ENCODE measurements at regions not wholly inside any gene's neighbourhood (a gene's known extent, or its start where the extent isn't known, plus 50 kb on each side); places are given as distances from the start of the nearest gene placed in this dataset.

DNA sequence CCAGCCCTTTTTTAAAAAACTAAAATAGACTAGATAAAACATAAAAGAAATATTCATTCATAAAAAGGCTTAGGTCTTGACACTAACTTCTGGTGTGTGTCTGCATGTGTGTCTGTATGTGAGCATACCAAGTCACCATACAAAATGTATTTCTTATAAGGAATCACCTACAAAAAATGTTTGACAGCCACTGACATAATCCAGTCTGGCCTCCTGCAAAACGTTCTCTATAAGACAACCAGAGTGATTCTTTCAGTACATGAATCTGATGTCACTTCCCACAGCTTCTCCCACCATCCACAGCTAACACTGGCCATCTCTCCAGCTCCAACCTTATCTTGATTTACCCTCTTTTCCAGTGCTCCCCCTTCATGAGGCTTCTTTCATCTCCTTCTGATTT lies 192.3 kb downstream of the TLE1 start:
- no peak for DNase-seq (ENCODE audit: low spot score in 2 of 2)
- no peak for TF ChIP-seq POLR2A (IDR thresholded peaks at IDR 0.05)
- TF ChIP-seq, protein P1, sequence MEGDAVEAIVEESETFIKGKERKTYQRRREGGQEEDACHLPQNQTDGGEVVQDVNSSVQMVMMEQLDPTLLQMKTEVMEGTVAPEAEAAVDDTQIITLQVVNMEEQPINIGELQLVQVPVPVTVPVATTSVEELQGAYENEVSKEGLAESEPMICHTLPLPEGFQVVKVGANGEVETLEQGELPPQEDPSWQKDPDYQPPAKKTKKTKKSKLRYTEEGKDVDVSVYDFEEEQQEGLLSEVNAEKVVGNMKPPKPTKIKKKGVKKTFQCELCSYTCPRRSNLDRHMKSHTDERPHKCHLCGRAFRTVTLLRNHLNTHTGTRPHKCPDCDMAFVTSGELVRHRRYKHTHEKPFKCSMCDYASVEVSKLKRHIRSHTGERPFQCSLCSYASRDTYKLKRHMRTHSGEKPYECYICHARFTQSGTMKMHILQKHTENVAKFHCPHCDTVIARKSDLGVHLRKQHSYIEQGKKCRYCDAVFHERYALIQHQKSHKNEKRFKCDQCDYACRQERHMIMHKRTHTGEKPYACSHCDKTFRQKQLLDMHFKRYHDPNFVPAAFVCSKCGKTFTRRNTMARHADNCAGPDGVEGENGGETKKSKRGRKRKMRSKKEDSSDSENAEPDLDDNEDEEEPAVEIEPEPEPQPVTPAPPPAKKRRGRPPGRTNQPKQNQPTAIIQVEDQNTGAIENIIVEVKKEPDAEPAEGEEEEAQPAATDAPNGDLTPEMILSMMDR (IDR thresholded peaks at IDR 0.05): no peak
- intact Hi-C loops (cut with DNase I; ENCODE audit: low total_unique reads): no loop called here
- no peak overlapping the region for H3K4me3 ChIP-seq (ENCODE audit: low read depth, poor library complexity, severe bottlenecking)
- WGBS, 2 donors: 63 to 75% methylated on average over 1 of the region's 1 CpG

DNA sequence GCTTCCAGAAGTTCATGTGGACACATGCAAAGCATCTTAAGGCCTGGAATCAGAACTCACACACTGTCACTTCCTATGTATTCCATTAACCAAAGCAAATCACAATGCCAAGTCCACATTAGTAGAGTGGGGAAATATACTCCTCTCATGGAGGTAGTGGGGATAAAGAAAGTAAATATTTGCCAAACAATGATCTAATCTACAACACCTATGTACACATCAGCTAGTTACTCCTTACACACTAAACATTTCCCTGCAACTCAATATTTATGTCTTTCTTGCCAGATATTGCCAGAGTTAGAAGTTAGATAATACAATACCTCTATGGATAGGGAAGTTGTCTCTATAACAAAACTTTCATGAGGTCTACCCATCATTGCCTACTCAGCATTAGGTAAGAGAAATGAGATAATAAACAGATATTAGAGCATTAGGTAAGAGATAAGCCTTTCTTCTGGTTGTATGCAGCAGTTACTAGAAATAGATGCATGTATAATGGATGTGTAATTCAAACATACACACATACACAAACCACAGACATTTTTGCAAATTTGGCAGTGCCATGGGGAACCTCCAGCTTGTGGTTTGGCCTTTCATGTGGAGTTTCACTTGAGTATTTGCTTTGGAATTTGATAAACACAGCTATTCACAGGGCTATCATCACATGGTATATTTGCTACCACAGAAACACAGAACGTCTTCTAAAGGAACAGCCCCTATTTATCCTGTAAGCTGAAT lies 196.5 kb downstream of the TLE1 start:
- intact Hi-C loops (cut with DNase I; ENCODE audit: low total_unique reads): no loop called here
- H3K4me3 ChIP-seq (ENCODE audit: low read depth, poor library complexity, severe bottlenecking): no peak overlapping the region

DNA sequence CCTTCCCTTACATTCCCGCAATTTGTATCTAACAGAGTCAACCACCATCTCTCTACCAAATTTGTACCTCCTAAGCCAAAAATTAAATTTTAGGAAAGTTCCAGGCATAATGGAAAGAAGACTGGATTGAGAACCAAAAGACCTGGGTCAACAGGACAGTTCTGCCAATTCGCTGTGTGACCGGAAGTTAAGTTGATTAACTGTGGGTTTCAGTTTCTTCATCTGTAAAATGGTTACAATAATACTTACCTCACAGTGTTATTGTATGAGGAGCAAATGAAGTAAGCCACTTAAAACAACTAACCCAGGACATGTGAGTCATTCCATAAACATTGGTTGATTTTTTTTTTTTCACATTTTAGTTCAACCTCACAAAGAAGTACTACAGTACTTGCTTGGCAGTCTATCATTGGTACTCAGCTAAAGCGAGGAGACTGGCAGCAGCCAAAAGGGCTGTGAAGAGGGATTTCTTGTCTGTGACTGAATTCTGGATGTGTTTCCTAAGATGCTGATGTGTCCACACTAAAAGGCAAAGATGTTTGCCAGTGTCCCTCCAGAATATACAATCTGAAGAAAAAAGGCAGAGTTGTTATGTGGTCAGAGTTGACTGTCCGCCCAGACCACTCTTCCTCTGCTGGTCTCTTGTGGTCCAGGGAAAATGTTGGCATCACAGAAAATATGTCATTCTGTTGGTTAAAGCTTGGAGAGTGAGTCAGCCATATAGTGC lies 198.6 kb downstream of the TLE1 start:
- DNase-seq (ENCODE audit: low spot score in 2 of 2): no peak
- 89 to 95% methylated on average over 5 of the region's 5 CpGs for WGBS, 2 donors
- no peak overlapping the region for H3K4me3 ChIP-seq (ENCODE audit: low read depth, poor library complexity, severe bottlenecking)
- TF ChIP-seq, protein P1 (IDR thresholded peaks at IDR 0.05): no peak
- intact Hi-C loops (cut with DNase I; ENCODE audit: low total_unique reads): no loop called here

More for the DNA sequence above, 196.5 kb downstream of the TLE1 start:
- 49 to 52% methylated on average over 1 of the region's 1 CpG for WGBS, 2 donors
- TF ChIP-seq, protein P1 (IDR thresholded peaks at IDR 0.05): no peak
- TF ChIP-seq POLR2A (IDR thresholded peaks at IDR 0.05): no peak
- DNase-seq (ENCODE audit: low spot score in 2 of 2): no peak

DNA sequence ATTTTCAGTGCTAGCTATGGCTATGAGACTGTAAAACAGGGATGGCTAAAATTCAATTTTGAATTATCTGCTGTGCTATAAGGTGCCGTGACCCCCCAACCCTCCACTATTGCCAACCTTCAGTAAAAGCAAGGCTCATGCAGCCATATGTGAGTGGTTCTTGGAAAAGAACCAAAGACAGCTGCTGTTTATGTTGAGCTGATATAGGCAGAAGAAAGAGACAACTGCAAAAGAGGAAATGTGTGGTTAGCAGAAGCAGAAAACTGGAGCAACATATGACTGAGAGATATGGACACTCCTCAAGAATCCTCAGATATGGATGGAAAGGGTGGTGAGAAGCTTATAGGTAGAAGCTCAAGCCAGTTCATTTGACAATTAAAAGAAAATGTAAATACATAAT lies 200.3 kb downstream of the TLE1 start:
- WGBS, 2 donors: 85 to 93% methylated on average over 1 of the region's 1 CpG
- TF ChIP-seq, protein P1 (IDR thresholded peaks at IDR 0.05): no peak
- TF ChIP-seq POLR2A (IDR thresholded peaks at IDR 0.05): no peak

DNA sequence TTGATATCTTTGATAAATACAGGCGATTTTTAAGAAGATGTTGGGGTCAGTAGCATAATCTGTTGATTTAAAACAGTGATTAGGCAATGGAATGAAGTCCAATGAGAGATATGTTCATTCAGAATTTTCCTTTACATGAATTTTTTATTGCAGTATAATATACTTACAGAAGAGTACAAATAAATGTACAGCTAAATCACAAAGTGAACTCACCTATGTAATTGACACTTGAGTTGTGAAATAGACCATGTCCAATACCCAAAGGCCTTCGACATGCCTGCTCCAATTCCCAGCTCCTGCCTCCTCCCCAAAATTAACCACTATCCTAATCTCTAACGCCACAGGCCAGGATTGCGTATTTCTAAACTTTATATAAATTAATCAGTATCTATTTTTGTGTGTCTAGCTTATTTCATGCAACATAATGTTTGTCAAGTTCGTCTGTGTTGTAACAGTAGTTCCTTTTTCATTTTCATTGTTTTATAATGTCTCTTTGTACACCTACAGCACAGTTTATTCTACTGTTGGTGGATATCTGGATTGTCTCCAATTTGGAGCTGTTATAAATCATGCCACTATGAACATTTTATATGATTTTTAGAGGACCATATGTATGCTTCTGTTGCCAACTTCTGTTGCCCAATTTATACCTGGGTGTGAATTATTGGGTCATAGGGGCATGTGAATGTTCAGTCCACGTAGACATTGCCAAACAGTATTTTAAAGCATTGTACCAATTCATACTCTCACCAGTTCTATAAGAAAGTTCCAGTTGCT lies 208.3 kb downstream of the TLE1 start:
- H3K4me3 ChIP-seq (ENCODE audit: low read depth, poor library complexity, severe bottlenecking): no peak overlapping the region
- TF ChIP-seq POLR2A (IDR thresholded peaks at IDR 0.05): no peak
- TF ChIP-seq, protein P1 (IDR thresholded peaks at IDR 0.05): no peak
- WGBS, 2 donors: 73 to 82% methylated on average over 6 of the region's 6 CpGs
- intact Hi-C loops (cut with DNase I; ENCODE audit: low total_unique reads): no loop called here
- DNase-seq (ENCODE audit: low spot score in 2 of 2): no peak

More for the DNA sequence above, 200.3 kb downstream of the TLE1 start:
- H3K4me3 ChIP-seq (ENCODE audit: low read depth, poor library complexity, severe bottlenecking): no peak overlapping the region
- no peak for DNase-seq (ENCODE audit: low spot score in 2 of 2)
- intact Hi-C loops (cut with DNase I; ENCODE audit: low total_unique reads): no loop called here
